GM18520 (cell line): ENCODE measurements at regions not wholly inside any gene's neighbourhood (a gene's known extent, or its start where the extent isn't known, plus 50 kb on each side); places are given as distances from the start of the nearest gene placed in this dataset.

Experiments
- ATAC-seq: cut with Tn5 transposase; IDR thresholded peaks from one replicate; pipeline ENCODE4 v1.9.1; 2021; ENCODE audit not compliant: unreplicated experiment

DNA sequence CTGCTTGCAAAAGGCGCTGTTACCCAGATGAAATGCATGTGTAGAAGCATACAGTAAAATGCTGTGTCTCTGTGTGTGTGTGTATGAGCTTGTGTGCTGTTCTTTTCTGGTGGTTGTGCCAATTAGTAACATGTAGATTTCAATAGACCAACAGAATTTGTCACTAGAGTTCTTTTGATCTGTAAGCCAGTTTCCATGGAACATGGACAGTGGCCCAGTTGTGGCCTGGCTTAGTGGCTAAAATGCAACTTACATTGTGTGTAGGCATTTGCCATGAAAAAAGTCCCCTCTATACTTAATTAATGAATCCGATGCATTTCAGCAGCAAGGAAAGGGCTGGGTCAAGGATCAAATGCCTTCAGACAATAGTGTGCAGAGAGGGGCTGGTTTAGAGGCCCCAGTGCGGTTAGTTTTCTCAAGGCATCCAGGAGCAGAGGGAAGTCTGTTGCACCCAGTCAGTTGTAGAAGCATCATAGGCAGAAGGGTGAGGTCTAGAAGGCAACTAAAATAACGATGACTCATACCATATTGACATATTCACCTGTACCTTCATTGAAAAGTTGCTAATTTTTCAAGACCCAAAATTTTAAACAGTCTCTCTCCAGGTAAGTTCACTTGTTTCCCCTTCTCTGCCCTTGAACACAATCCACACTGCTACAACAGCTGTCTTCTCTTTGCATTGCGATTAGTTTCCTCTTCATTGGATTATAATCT lies 366.9 kb upstream of the SPRED2 start:
- ATAC-seq = no peak

- ATAC-seq = no peak
Observed at GRCh38 chr2:65798641-65799040, 366.2 kb upstream of the SPRED2 start.

DNA sequence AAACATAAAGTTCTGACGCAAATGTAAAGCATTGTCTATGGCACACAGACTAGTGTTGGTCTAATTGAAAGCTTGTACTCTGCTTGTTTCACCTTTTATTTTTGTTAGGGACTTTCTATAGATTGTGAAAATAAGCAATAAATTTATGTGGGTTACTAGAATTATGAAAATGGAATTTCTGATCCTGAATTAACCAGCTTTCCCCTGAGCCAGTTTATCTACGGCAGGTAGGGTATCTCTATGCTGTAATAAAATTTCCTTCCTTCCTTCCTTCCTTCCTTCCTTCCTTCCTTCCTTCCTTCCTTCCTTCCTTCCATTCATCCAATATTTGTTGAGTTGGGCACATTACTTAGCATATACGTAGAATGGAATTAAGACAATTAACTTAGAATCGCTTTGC lies 362.6 kb upstream of the SPRED2 start:
- ATAC-seq = no peak

DNA sequence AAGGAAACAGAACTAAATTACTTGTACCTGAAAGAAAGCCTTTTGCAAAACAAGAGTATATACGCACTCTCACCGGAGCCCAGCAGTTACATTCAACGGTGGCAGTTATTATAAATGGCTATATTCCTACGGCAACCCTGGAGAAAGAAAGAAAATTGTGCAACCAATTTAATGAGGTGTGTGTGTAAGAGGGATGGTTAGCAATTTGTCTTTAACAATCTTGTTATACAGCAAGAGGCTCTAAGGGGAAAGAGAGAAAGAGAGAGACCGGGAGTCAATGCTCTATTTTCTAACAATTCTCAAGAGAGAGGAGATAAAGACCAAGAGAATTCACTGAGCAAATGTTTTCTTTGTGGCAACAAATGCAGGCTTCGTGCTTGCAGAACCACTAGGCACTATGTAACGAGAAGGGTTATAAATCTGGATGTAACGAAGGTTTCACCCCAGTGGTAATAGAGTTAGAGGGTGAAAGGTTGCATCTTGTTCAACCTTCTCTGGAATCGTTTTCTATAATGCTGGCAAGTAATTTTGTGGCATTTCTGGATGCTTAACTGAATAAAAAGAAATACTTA lies 359.1 kb upstream of the SPRED2 start:
- ATAC-seq = no peak

GRCh38 chr2:65790676-65790935 lies 358.2 kb upstream of the SPRED2 start:
- ATAC-seq = no peak

DNA sequence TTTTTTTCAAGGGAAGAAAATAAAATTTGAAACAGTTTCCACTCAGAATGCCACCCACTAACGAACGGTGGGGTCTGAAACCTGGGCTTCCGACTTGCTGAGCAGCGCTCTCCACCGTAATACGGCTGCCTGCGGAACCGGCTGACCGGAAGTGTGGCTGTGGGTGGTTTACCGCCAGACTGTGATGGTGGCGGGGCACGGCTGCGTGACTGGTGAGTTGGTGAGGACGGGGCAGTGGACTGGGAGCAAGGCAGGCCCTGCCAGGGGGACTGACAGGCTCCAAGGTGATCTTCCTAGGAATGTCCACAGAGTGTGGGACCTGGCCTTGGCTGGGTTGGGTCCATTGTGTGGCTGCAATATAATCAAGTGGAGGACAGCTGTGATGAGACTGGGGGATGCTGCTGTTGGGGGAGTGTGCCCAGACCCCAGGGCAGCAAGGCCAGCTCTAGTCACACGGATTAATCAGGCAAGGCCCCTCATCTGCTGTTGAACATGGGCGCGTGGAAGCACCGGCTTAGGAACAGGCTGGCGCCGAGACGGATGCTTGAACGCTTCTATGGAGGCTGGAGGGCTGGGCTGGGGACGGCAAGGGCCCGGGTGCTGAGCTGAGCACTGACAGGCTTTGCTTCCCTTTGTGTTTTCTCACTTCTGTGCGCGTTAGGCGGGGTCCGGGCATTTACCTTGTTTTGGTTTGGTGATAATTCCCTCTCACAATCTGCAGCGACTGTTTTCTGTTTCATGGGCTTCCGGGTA lies 357.7 kb upstream of the SPRED2 start:
- no peak for ATAC-seq

- ATAC-seq = no peak
Observed at GRCh38 chr2:65788556-65788955, 356.2 kb upstream of the SPRED2 start.

- no peak for ATAC-seq
Observed at GRCh38 chr2:65786765-65787164, 354.4 kb upstream of the SPRED2 start.

DNA sequence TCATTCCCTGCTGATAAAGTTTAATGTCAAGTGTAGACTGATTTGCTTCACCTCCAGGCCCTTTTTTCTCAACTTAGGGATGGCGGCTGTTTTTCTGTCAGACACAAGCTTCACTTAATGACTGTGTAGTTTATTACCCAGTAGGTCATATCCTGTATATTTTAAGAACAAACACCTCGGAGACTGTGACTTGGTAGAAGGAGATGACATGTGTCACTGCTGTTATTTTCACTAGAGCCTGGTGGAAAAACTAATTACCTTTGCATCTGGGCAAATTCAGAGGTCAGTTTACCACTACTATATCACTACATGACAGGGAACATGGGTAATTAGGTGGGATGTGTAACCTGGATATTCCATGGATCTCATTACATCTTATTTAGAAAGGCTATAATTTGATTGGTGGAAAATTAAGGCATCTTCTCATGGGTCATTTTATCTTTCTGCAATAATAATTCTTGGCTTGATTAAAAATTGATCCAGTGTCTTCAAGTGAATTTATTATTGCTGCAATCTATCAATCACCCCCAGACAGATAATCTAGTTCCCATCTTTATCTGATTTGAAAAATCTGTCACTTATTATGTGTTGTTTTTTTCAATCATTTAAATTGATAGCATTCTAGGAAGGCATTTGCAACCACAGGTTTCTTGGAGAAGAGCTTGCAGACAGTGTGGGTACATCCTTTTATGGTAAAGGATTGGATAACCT lies 353.8 kb upstream of the SPRED2 start:
- ATAC-seq = no peak

DNA sequence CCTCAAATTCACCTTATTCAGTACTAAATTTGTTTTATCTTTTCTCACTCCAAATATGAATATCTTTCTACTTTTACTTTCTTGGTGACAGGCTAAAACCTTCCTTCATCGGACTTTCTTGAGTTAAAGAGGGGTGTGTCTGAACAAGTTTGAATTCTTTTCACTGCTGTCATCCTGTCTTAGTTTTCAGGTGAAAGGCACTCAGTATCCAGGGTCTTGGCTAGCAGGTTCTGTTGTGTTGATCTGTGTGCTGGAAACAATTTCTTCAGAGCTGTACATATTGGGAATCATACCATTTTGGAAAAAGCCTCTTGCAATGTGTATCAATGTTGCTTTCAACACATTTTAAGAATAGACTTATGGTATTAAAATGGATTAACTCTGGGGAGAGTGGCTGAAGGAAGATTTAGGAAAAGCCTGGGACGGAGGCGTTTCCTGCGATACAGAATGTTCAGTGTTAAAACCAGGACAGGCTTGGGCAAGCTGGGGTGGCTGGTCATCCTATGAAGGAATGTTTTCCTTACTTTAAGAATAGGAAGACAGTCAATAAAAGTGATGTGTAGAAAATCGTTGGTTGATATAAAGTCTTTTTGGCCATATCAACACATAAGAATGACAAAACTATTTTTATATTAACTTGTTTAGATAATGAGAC lies 350.7 kb upstream of the SPRED2 start:
- ATAC-seq = no peak

GRCh38 chr2:65782186-65782585 lies 349.8 kb upstream of the SPRED2 start:
- no peak for ATAC-seq

- ATAC-seq = no peak
Observed at GRCh38 chr2:65781756-65782155, 349.4 kb upstream of the SPRED2 start.

DNA sequence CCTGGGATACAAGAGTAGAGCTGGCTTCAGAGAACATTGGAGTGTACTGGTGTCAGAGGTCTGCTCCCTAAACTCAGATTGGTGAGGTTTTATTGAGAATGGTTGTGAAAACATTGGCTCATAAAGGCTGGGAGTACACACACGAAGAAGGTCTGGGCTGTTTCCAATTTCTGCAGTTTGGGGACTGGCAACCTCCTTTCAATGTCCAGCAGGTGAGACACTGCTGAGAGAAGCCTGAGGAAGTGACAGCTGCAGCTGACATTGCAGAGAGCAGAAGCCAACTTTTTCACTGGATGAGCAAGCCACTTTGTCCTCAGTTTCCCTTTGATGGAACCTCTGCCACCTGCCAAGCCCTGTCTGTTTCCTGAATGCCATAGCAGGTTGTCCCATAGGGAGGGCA lies 346.6 kb upstream of the SPRED2 start:
- ATAC-seq = no peak

GRCh38 chr2:65778137-65778536 lies 345.7 kb upstream of the SPRED2 start:
- no peak for ATAC-seq

DNA sequence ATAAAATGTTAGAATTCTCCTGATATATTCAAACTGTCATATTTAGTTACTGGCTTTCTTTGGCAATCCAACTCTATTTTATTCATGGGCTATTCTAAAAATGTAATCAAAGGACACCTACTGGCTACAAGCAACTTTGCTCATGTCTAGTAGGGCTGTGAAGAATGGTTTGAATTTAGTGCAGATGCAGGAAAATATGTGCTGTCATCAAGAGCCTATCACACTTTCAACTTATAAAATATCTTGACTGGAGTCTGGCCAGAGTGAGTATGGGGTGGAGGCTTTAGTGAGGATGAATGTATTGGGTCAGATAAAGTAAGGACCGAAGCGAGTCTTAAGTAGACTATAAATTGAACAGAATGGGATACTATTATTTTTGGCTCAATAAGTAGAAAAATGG lies 343.4 kb upstream of the SPRED2 start:
- ATAC-seq = no peak

- no peak for ATAC-seq
Observed at GRCh38 chr2:65767946-65768345, 335.5 kb upstream of the SPRED2 start.

- no peak for ATAC-seq
Observed at GRCh38 chr2:65766768-65767267, 334.4 kb upstream of the SPRED2 start.

DNA sequence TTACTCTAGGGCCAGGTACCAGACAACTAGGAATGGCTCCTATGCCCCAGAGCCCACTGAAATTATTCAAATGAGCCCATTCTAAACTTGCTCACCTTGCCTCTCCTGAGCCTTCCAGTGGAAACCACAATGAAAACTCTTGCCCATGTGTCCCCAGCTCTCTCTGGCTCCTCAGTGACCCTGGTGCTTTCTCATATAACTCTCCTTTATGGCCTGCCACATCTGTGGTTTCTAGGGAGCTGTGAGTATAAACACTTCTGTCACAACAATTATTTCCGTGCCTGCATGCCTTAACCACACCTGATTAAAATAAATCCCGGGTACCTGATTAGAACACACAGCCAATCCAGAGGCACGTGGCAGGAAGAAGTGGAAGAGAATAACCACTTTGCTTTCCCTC lies 333.0 kb upstream of the SPRED2 start:
- no peak for ATAC-seq

GRCh38 chr2:65762068-65762467 lies 329.7 kb upstream of the SPRED2 start:
- ATAC-seq = no peak

GRCh38 chr2:65754219-65754618 lies 321.8 kb upstream of the SPRED2 start:
- no peak for ATAC-seq

DNA sequence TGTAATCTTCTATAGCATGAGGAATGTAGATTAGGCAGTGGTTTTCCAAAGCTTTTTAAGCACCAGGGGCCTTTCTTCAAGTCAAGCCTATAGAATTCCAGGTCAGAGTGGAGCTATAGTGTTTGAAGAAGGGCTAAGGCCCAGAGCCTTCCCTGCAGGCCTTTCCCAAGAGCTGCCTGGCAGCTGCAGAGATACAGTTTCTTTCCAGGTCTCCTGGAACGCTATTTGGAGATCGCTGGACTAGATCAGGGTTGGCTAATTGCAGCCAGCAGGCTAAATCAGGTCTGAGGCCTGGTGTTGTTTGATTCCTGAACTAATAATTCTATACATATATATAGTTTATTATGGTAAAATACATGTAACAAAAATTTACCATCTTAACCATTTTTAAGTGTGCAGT lies 319.0 kb upstream of the SPRED2 start:
- no peak for ATAC-seq
